HG03469 (cell line): ENCODE measurements at regions not wholly inside any gene's neighbourhood (a gene's known extent, or its start where the extent isn't known, plus 50 kb on each side); places are given as distances from the start of the nearest gene placed in this dataset.

ENCODE experiments used
- ATAC-seq: cut with Tn5 transposase; IDR thresholded peaks from one replicate; pipeline ENCODE4 v1.9.1; 2021; ENCODE audit warnings: mild to moderate bottlenecking, moderate library complexity, moderate number of reproducible peaks; ENCODE audit not compliant: unreplicated experiment

GRCh38 chr9:10674586-10674985 lies 61.8 kb upstream of the PTPRD start:
- no peak for ATAC-seq

- ATAC-seq = no peak
Measured at GRCh38 chr9:10678010-10678409, 65.2 kb upstream of the PTPRD start.

DNA sequence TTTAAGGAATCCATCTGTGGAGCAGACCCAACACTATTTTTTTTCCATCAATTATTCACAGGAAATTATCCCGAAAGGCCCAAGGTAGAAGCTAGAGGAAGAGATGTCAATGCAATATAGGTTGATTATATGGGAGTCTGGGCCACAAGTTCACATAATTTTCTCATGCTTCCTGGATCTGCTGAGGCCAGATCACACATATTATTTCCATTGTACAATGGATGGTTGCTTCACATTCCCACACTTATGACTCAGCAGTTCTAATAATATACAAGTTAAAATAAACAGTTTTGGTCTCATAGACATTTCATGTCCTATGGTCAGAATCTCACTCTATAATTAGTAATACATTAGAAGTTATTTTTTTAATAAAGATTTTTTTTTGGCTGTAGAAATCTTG lies 66.0 kb upstream of the PTPRD start:
- no peak for ATAC-seq

DNA sequence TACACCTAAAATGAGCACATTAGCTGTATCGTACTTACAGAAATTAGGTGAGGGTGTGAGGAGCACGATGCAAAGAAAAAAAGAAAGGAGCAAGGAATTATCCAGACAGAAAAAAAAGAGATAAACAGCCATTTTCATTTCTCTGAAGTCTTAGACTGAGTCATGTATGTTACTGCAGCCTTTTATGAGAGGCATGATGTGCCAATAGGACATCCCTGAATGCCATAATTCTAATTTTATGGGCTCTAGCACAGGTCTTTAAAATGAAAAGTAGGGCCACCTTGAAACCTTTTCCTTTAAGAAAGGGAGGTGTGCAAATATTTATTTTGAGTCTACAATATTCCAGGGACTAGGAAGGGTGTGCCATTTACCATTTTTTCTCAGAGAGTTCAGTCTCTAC lies 74.1 kb upstream of the PTPRD start:
- ATAC-seq = no peak

DNA sequence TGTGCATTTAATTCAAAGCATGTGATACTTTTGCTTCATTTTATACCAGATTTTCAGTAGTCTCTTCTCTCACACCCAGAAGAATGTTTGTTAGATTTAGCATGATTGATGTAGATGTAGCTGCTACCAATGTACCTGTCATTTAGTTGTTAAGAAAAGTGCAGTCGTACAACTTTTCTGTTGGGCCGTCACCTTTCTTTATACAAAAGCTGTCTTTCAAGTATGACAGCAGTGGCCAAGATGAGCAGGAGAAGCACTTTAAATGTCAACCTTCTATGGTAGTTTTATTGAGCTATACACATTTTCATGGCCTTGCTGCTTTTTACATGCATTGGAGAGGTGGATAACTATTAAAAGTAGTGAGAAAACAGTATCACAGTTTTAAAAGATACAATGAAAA lies 77.7 kb upstream of the PTPRD start:
- no peak for ATAC-seq

GRCh38 chr9:10697044-10697443 lies 84.2 kb upstream of the PTPRD start:
- ATAC-seq = no peak

GRCh38 chr9:10700291-10700690 lies 87.5 kb upstream of the PTPRD start:
- no peak for ATAC-seq

GRCh38 chr9:10700915-10701314 lies 88.1 kb upstream of the PTPRD start:
- ATAC-seq = no peak

DNA sequence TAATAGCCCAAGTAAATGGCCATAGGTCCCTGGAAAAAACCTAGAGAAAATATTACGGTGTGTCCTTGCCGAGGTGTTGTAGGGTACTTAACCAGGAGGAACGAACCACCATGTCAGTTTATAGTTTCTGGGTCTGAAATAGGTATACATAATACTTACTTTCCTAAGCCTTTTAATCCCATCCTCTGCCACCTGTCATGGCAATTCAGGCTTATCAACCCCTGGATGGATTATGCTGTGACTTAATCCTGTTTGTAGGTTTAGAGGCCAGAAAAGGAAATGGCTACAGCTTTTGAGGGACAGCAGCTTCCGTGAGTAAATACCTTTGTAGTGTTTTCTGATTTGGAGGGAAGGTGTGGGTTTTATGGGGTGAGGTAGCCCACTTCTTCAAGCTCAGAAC lies 89.1 kb upstream of the PTPRD start:
- ATAC-seq = no peak

DNA sequence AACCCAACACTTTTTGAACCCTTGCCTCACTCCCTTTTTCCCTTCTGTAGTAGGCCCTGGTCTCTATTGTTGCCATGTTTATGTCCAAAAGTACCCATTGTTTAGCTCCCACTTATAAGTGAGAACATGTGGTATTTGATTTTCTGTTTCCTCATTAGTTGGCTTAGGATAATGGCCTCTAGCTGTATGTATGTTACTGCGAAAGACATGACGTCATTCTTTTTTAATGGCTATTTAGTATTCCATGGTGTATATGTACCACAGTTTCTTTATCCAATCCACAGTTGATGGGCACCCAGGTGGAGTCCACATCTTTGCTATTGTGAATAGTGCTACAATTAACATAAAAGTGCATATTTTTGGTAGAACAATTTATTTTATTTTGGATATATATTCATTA lies 90.3 kb upstream of the PTPRD start:
- ATAC-seq = no peak

- no peak for ATAC-seq
Measured at GRCh38 chr9:10704720-10705119, 91.9 kb upstream of the PTPRD start.

- no peak for ATAC-seq
Measured at GRCh38 chr9:10705383-10705782, 92.6 kb upstream of the PTPRD start.

DNA sequence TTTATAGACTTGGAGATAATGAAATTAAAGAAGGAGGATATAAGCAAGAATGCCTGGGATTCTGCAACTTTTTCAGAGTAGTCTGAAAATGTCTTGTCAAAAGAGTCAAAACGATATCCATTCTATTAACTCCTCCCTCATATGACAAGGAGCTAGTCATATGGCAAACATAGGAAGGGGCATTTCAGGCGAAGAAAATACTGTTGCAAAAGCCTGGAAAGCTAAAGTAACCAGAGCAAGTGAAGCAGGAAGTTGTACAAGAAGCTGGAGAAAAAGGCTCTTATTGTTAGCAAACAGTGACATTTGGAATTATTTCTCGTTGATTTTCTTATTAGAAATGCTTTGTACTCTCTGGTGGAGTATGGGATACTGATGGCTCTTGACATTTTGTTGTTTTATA lies 94.0 kb upstream of the PTPRD start:
- no peak for ATAC-seq

- ATAC-seq = no peak
Measured at GRCh38 chr9:10721301-10721700, 108.5 kb upstream of the PTPRD start.

GRCh38 chr9:10729213-10729612 lies 116.4 kb upstream of the PTPRD start:
- no peak for ATAC-seq

DNA sequence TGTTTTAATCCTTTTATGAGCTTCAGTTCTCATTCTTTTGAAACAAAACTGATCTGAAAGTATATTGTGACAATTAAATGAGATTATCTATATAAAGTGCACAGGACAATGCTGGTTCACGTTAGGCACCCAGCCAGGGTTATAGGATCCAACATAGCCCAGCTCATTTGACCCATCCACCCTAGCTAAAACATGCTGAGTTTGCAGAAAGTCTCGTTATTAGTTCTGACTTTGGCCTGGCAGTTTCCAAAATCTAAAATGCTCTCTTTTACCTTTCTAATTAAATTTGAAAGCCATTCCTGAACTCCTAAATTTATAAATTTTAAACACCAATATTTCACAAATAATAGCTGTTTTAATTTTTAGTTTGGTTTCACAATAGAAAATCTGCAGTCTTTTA lies 131.9 kb upstream of the PTPRD start:
- no peak for ATAC-seq

DNA sequence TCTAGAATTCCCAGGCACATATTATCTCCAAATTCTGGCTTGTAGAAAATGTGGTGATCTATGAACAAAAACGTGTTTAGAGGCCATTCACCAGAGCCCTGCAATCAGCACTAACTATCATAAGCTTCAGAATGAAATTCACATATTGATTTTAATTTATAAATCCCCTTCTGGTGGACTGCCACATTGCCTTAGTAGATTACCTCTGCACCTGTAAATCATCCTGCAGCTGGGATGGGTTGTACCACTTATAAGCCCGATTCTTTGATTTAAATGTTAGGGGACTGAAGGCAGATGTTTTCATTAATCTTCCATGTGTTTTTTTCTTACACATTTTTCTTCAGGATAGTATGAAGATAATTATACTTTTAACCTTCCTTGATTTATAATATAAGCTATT lies 140.7 kb upstream of the PTPRD start:
- ATAC-seq = no peak

GRCh38 chr9:10764481-10764880 lies 151.7 kb upstream of the PTPRD start:
- ATAC-seq = no peak

- no peak for ATAC-seq
Measured at GRCh38 chr9:10773136-10773535, 160.3 kb upstream of the PTPRD start.

- ATAC-seq = no peak
Measured at GRCh38 chr9:10774051-10774450, 161.2 kb upstream of the PTPRD start.

- no peak for ATAC-seq
Measured at GRCh38 chr9:10785255-10785654, 172.5 kb upstream of the PTPRD start.

DNA sequence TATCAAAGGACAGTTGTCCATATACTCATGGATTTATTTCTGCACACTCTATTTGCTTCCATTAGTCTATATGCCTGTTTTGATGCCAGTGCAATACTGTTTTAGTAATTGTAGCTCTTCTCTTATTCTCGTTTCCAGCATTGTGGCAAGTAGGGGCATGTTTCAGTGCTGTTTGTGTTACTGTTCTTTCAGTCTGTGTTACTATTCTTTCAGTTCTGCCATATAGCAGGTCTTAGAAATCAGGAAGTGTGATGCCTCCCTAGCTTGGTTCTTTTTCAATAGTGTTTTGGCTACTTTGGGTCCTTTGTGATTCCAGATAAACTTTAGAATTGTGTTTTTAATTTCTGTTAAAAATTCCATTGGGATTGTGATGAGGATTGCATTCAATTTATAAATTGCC lies 180.5 kb upstream of the PTPRD start:
- ATAC-seq = no peak

GRCh38 chr9:10804486-10804885 lies 191.7 kb upstream of the PTPRD start:
- no peak for ATAC-seq

GRCh38 chr9:10806868-10807267 lies 194.1 kb upstream of the PTPRD start:
- ATAC-seq = no peak
